ENCODE measurements at regions not wholly inside any gene's neighbourhood (a gene's known extent, or its start where the extent isn't known, plus 50 kb on each side); places are given as distances from the start of the nearest gene placed in this dataset.

GRCh38 chr9:28758341-28758740 is 1185.1 kb upstream of the C9orf72 start:
- H3K4me1 ChIP-seq (ENCODE audit: control insufficient read depth, insufficient read depth, low read length) = no peaks in the 10 kb centered on the region
- TF ChIP-seq REST (IDR thresholded peaks at IDR 0.05; ENCODE audit: insufficient read depth in 1 of 2, low read depth in 2 of 2, low read length in 1 of 2) (no peak), POLR2AphosphoS5 (IDR thresholded peaks at IDR 0.05; ENCODE audit: low read depth, low read length) (no peak), SIN3A (IDR thresholded peaks at IDR 0.05; ENCODE audit: borderline replicate concordance, insufficient read depth, low read depth, low read length) (no peak), TCF7L2 (IDR thresholded peaks at IDR 0.05; ENCODE audit: low read depth, low read length) (no peak), CTCF (IDR thresholded peaks at IDR 0.05) (no peak)
- BruUV-seq (replicated peaks) = no TSS peak
- H3K36me3 ChIP-seq (ENCODE audit: control insufficient read depth, insufficient read depth, low read length) = no peaks in the 10 kb centered on the region
- in situ Hi-C loops (cut with HindIII; ENCODE audit: low pct_unique_long_range_greater_than_20kb, low sequenced_read_pairs) = no loop called here
- H3K27me3 ChIP-seq (ENCODE audit: control insufficient read depth, insufficient read depth, low read length) = no peaks in the 10 kb centered on the region
- DNase-seq (ENCODE audit: low read depth, low spot score) (no peak), ATAC-seq (no peak)
- intact Hi-C loops (cut with micrococcal nuclease; ENCODE audit: unreplicated experiment) = no loop called here
- no peaks in the 10 kb centered on the region for H3K9me3 ChIP-seq (ENCODE audit: control insufficient read depth, insufficient read depth, low read depth, low read length)
- ChIA-PET CTCF (no interaction called here), POLR2A (no interaction called here)
- H3K27ac ChIP-seq (ENCODE audit: low read length) = no peak overlapping the region
- no peak overlapping the region for H3K4me3 ChIP-seq (ENCODE audit: low read depth in 2 of 2, low read length in 2 of 2)

GRCh38 chr9:28758971-28759370 is 1185.7 kb upstream of the C9orf72 start:
- no peak overlapping the region for H3K4me3 ChIP-seq (ENCODE audit: low read depth in 2 of 2, low read length in 2 of 2)
- intact Hi-C loops (cut with micrococcal nuclease; ENCODE audit: unreplicated experiment) = no loop called here
- TF ChIP-seq REST (IDR thresholded peaks at IDR 0.05; ENCODE audit: insufficient read depth in 1 of 2, low read depth in 2 of 2, low read length in 1 of 2) (no peak), SIN3A (IDR thresholded peaks at IDR 0.05; ENCODE audit: borderline replicate concordance, insufficient read depth, low read depth, low read length) (no peak), POLR2AphosphoS5 (IDR thresholded peaks at IDR 0.05; ENCODE audit: low read depth, low read length) (no peak), CTCF (IDR thresholded peaks at IDR 0.05) (no peak), TCF7L2 (IDR thresholded peaks at IDR 0.05; ENCODE audit: low read depth, low read length) (no peak)
- BruUV-seq (replicated peaks) = no TSS peak
- DNase-seq (ENCODE audit: low read depth, low spot score) (no peak), ATAC-seq (no peak)
- H3K36me3 ChIP-seq (ENCODE audit: control insufficient read depth, insufficient read depth, low read length) = no peaks in the 10 kb centered on the region
- in situ Hi-C loops (cut with HindIII; ENCODE audit: low pct_unique_long_range_greater_than_20kb, low sequenced_read_pairs) = no loop called here
- POLR2A ChIA-PET = no interaction called here
- H3K27ac ChIP-seq (ENCODE audit: low read length) = no peak overlapping the region
- H3K27me3 ChIP-seq (ENCODE audit: control insufficient read depth, insufficient read depth, low read length) = no peaks in the 10 kb centered on the region
- CTCF ChIA-PET = no interaction called here
- no peaks in the 10 kb centered on the region for H3K4me1 ChIP-seq (ENCODE audit: control insufficient read depth, insufficient read depth, low read length)
- H3K9me3 ChIP-seq (ENCODE audit: control insufficient read depth, insufficient read depth, low read depth, low read length) = no peaks in the 10 kb centered on the region
